T1000 (cell line): ENCODE measurements at regions not wholly inside any gene's neighbourhood (a gene's known extent, or its start where the extent isn't known, plus 50 kb on each side); places are given as distances from the start of the nearest gene placed in this dataset.

Experiments
- DNase-seq: peaks from one replicate; lab custom pipeline; 2025; ENCODE audit warnings: mixed read lengths; lab: John Stamatoyannopoulos, UW

DNA sequence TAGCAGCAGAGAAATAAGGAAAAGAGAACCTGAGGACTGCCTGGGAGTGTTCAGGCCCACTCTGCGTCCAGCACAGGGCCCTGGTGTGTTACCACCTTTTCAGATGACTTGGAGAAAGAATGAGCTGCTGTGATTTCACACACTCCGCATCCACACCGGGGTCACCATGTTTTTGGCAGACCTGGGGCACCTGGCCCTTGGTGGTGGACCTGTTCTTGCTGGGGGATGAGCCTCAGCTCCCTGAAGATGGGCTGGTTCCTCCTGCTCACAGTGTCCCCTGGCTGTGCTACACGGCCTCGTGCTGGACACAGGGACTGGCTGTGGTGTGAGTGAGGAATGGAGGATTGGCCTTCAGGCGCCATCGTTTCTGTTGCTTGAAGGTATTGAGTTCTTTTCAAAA is 1381.4 kb downstream of the TBC1D22A start:
- no peak for DNase-seq

- no peak for DNase-seq
Observed at GRCh38 chr22:48142388-48142787, 1379.9 kb downstream of the TBC1D22A start.

GRCh38 chr22:48141301-48141700 is 1378.9 kb downstream of the TBC1D22A start:
- DNase-seq: no peak

DNA sequence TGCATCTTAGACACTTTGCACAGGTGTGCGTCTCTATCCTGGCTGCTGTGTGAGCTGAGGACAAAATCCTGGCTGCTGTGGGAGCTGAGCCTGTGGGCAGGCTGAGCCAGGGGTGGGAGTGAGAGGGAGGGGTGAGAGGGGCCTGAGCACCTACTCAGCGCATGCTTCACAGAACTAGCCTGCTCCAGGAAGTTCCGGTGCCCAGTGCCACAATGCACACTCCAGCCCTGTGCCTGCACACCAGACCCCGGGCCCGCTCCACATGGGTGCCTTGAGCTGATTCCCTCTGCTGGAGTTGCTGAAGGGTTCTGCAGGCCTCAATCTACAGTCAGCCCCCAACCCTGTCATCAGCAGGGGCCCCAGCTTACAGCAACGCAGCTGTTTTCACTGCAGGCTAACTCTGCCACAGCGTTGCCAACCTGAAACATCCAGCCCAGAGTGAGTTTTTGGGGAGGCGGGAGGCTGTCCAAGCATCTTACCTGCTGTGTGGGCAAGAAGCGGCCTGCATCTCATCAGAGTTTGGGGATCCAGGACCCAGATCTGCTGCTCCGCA is 1377.9 kb downstream of the TBC1D22A start:
- no peak for DNase-seq

DNA sequence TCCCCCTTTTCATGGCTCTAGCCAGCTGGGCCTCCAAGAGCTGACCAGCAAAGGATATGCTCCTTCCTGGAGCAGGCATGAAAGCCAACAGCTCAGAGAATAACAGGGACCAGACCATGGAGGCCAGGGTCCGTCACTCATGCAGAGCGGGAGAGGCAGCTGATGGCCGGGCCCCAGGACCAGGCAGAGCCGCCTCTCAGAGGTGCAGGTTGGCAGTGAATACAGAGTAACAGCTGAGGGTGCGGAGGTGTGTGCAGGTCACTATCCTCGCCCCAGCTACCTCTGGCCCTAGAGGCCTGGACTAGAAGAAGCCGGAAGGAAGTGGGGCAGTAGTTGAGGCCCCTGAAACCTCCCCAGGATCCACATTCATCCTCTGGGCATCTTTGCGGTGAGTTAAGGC is 1377.3 kb downstream of the TBC1D22A start:
- DNase-seq: no peak

DNA sequence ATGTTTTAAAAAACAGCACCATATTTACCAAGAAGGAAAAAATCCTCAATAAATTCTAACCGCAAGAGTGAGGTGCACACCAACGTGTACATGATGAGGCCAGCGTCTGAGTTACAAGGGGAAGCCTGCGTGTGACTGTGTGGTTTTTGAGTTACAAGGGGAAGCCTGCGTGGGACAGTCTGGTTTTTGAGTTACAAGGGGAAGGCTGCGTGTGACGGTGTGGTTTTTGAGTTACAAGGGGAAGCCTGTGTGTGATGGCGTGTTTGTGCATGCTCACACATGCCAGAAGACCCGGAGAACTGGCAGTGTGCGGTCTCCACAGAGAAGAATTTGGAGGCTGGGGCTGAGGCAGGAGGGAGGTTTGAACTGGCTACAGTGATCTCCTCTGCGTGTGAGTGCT is 1376.4 kb downstream of the TBC1D22A start:
- no peak for DNase-seq

DNA sequence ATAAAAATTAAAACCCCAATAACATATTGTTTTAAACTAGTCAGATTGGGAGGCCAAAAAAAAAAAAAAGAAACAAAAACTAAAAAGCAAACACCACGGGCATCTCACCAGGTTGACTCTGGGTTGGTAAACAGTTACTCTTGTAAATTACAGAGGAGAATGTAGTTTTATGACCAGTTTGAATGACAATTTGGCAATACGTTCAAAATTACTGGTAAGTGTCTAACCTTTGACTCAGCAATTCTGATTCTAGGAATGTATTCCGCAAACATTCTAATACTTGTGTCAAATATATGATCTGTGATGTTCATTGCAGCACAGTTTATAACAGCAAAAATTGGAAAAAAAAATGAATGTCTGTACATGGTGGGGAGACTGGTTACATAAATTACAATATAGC is 1376.0 kb downstream of the TBC1D22A start:
- no peak for DNase-seq

GRCh38 chr22:48137640-48138039 is 1375.2 kb downstream of the TBC1D22A start:
- DNase-seq: no peak

DNA sequence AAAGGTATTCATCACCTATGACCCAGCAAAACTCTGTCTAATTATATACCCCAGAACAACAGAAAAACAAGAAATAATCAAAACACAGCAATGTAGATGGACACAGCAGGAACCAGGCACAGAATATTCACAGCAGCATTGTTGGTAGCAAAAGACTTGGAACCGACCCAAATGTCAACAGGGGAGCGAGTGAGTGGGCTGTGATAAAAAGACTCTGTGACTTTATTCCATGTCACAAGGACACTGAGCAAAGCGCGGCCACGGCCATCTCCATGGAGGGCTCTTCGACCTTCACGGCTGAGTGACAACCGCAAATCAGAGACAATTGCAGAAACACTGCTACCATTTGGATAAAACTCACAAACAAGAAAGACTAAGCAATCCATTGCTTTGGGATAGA is 1373.1 kb downstream of the TBC1D22A start:
- no peak for DNase-seq

- no peak for DNase-seq
Observed at GRCh38 chr22:48125416-48125815, 1363.0 kb downstream of the TBC1D22A start.

DNA sequence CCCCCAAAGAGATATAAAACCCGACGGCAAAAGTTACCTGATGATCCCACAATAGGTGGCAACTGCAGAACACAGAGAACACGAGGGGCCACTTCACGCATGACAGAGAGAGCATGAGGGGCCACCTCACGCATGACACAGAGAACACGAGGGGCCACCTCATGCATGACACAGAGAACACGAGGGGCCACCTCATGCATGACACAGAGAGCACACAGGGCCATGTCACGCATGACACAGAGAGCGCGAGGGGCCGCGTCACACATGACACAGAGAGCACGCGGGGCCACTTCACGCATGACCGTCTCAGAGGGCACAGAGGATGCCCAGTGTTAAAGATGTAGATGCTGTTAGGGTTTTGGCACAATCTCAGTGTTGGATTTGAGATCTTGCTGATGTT is 1359.5 kb downstream of the TBC1D22A start:
- DNase-seq: no peak

GRCh38 chr22:48118654-48119053 is 1356.2 kb downstream of the TBC1D22A start:
- DNase-seq: no peak

GRCh38 chr22:48116871-48117270 is 1354.4 kb downstream of the TBC1D22A start:
- DNase-seq: no peak

GRCh38 chr22:48112687-48113521 is 1350.5 kb downstream of the TBC1D22A start:
- no peak for DNase-seq

DNA sequence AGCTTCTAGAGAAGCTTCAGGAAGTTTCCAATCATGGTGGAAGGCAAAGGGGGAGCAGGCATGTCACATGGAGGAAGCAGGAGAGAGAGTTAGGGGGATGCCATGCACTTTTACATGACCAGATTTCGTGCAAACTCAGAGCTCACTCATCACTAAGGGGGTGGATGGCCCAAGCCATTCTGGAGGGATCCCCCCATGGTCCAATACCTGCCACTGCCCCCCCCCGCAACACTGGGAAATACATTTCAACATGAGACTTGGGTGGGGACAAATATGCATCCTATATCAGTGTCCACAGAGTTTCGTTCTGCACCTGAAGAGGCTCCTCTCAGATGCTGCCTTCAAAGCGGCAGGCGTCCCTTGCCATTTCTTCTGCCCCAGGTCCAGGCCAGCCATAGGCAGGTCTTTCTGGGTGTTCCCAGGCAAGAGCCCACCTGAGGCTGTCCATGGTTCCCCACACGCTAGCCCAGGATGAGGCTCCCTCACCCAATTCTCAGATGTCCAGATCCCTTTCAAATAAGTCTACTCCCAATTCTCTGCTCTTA is 1344.3 kb downstream of the TBC1D22A start:
- DNase-seq: no peak

- DNase-seq: no peak
Observed at GRCh38 chr22:48106215-48106614, 1343.8 kb downstream of the TBC1D22A start.

DNA sequence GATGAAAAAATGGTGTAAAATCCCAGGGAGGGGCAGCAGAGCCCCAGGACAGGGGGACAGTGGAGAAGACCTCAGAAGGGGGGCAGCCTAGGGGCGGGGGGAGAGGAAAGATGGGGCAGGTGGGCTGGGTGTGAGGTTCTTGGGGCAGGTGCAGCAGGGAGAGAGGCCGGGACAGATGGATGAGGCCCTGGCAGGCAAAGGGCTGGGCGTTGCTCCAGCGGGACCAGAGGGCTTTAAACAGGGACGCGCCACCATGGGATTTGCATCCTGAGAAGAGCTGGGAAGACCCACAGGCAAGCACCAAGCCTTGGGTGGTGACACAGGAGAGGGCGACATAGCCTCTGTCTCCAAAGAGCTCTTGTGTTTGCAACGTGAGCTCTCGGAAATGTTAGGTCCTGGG is 1342.8 kb downstream of the TBC1D22A start:
- DNase-seq: no peak

- no peak for DNase-seq
Observed at GRCh38 chr22:48104766-48105165, 1342.3 kb downstream of the TBC1D22A start.

GRCh38 chr22:48104102-48104738 is 1341.8 kb downstream of the TBC1D22A start:
- DNase-seq: no peak

GRCh38 chr22:48103126-48103875 is 1340.9 kb downstream of the TBC1D22A start:
- DNase-seq: no peak

DNA sequence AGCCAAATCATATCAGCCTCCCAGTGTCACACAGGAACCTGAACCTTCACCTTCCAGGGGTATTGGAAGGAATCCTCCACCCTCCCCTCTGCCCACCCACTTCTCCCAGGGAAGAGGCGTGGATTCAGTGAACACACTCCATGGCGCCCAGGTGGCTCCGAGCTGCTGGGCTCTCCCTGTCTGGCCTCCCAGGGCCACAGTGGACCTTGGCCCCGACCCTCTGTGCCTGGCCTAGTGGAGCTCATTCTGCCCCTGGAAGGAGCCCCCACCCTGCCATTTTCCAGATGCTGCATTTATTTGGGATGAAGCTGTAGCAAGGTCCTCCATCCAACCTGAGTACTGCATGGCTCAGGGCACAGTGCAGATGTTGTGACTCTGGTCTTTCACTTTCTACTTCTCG is 1340.1 kb downstream of the TBC1D22A start:
- DNase-seq: no peak

GRCh38 chr22:48101704-48102103 is 1339.3 kb downstream of the TBC1D22A start:
- no peak for DNase-seq
